Karpas-422 (cell line): ENCODE measurements at regions not wholly inside any gene's neighbourhood (a gene's known extent, or its start where the extent isn't known, plus 50 kb on each side); places are given as distances from the start of the nearest gene placed in this dataset. TPM values are rescaled to one million over a fixed set of nuclear protein-coding genes. Genes with fewer than 3 reads are reported as not detected.

Experiments
- small RNA-seq: library from RNA; depleted of rRNA; stranded (forward); fragments of <200 nt; gene quantifications from one replicate; pipeline ENCODE3, GENCODE V24; 2014

Small RNA genes lying in the stretch of these regions (small RNA-seq; reads per million reads assigned to genes)
- gene MIR3680-2, result not detected
